Transverse colon (tissue), 4 donors: ENCODE measurements at regions not wholly inside any gene's neighbourhood (a gene's known extent, or its start where the extent isn't known, plus 50 kb on each side); places are given as distances from the start of the nearest gene placed in this dataset.

Experiments used
- DNase-seq: peaks from one replicate; pipeline ENCODE4 v3.0.0-alpha.2; 2019
- H3K27ac ChIP-seq, 4 donors: fragments of 200-600 bp; sonication (generic); 2 replicates each; pipeline ENCODE4 v1.5.1; 2016 to 2018; ENCODE audit warnings: inconsistent platforms in 4 of 4
- H3K27me3 ChIP-seq: fragments of 200-600 bp; sonication (generic); 2 replicates; pipeline ENCODE4 v1.5.1; 2017; ENCODE audit warnings: inconsistent platforms
- H3K36me3 ChIP-seq, 4 donors: fragments of 200-600 bp; sonication (generic); 2 replicates each; pipeline ENCODE4 v1.5.1; 2017 to 2019; ENCODE audit warnings: inconsistent platforms in 4 of 4
- H3K4me1 ChIP-seq, 4 donors: fragments of 200-600 bp; sonication (generic); 2 replicates each; pipeline ENCODE4 v1.5.1; 2017 to 2020; ENCODE audit warnings: inconsistent platforms in 4 of 4
- H3K4me3 ChIP-seq, 4 donors: fragments of 200-600 bp; sonication (generic); 1 replicate in 1 of 4; 2 replicates in 3 of 4; pipeline versions ENCODE4 v1.5.1 to v1.6.1; 2017 to 2019; ENCODE audit warnings: inconsistent platforms in 4 of 4
- H3K9me3 ChIP-seq, 2 donors: fragments of 200-600 bp; sonication (generic); 2 replicates each; pipeline ENCODE4 v1.5.1; 2017 to 2019; ENCODE audit warnings: inconsistent platforms in 2 of 2
- CTCF ChIP-seq, 5 experiments: fragments of 200-600 bp in 3 of 5; fragments of 450-650 bp in 2 of 5; sonication (generic) in 3 of 5; IDR thresholded peaks; 1 replicate in 2 of 5; 2 replicates in 3 of 5; pipeline ENCODE4 v1.5.1; 2016 to 2017; ENCODE audit warnings: antibody characterized with exemption in 5 of 5, inconsistent platforms in 3 of 5, mild to moderate bottlenecking in 2 of 5, moderate library complexity in 1 of 5
- EP300 ChIP-seq: sonication (generic); formaldehyde crosslinking; IDR thresholded peaks from one replicate; pipeline ENCODE4 v1.6.1; 2017; ENCODE audit warnings: antibody characterized with exemption, low read depth
- POLR2A ChIP-seq: fragments of 450-650 bp; IDR thresholded peaks from one replicate; pipeline ENCODE4 v1.6.1; 2016; ENCODE audit warnings: antibody characterized with exemption, mild to moderate bottlenecking, moderate library complexity
- POLR2AphosphoS5 ChIP-seq, 3 donors: sonication (generic); formaldehyde crosslinking; IDR thresholded peaks; one replicate each; pipeline ENCODE4 v1.6.1; 2016; ENCODE audit warnings: antibody characterized with exemption in 3 of 3
- whole genome bisulfite sequencing, 2 donors: methylation state at CpG; one replicate each; pipeline ENCODE4 v1.1.5; 2018; ENCODE audit warnings: low coverage in 1 of 2; 5-methylcytosine and 5-hydroxymethylcytosine counted together
- in situ Hi-C, 4 donors: fragments of 200-750 bp; cut with MboI; loops; one replicate each; pipeline versions ENCODE4 v1.15.0 to v1.15.1; 2017; ENCODE audit warnings: low sequenced_read_pairs in 3 of 4, low pct_ligation_motif_present in 1 of 4, low pct_unique_long_range_greater_than_20kb in 1 of 4
- intact Hi-C: fragments of 100-400 bp; cut with DNase I; formaldehyde crosslinking; loops from one replicate; pipeline ENCODE4 v1.15.1; 2023; ENCODE audit warnings: low total_unique reads

DNA sequence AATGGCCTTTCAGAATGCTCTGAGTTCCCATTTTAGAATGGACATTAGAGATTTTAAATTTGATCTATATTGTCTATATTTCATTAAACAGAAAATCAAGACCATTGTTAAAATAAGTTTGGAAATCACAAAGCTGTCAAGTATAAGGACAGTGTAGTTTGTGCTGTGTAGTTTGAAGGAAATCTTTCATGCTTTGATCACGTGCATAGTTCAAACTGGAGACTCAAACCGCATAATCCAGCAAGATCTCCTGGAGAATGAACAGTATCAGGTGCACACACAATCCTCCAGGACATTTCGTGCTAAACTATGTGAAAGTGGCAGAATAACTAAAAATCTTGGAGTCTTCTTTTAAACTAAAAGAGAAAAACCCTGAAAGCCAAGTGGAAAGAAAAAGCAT lies 60.8 kb upstream of the TBXT start:
- DNase-seq = no peak
- Histone ChIP-seq H3K9me3 (no peaks in the 10 kb centered on the region), H3K4me3 (no peak overlapping the region), H3K4me1 (no peaks in the 10 kb centered on the region), H3K27me3 (peaks cover 31% of the 10 kb centered on the region), H3K27ac (no peak overlapping the region), H3K36me3 (no peaks in the 10 kb centered on the region)
- intact Hi-C loops = no loop called here
- TF ChIP-seq POLR2A (no peak), POLR2AphosphoS5 (IDR thresholded peaks at IDR 0.05) (no peak), EP300 (no peak), CTCF (IDR thresholded peaks at IDR 0.05) (no peak)
- WGBS, 2 donors = 70 to 74% methylated on average over 3 of the region's 3 CpGs
- in situ Hi-C loops = no loop called here

GRCh38 chr6:166223079-166223478 lies 55.4 kb upstream of the TBXT start:
- intact Hi-C loops (no loop called here), in situ Hi-C loops (no loop called here)
- no peak for TF ChIP-seq EP300
- TF ChIP-seq CTCF (IDR thresholded peaks at IDR 0.05) = no peak
- no peak for TF ChIP-seq POLR2A
- TF ChIP-seq POLR2AphosphoS5 (IDR thresholded peaks at IDR 0.05) = no peak
- no peaks in the 10 kb centered on the region for H3K4me1 ChIP-seq
- DNase-seq = no peak
- peaks cover 11% of the 10 kb centered on the region for H3K27me3 ChIP-seq
- no peaks in the 10 kb centered on the region for H3K9me3 ChIP-seq
- no peak overlapping the region for H3K27ac ChIP-seq
- WGBS, 2 donors = 0 to 54% methylated on average over 1 to 3 of the region's 3 CpGs
- H3K36me3 ChIP-seq = no peaks in the 10 kb centered on the region
- no peak overlapping the region for H3K4me3 ChIP-seq

GRCh38 chr6:166222631-166223030 lies 55.0 kb upstream of the TBXT start:
- no peak overlapping the region for H3K4me3 ChIP-seq

GRCh38 chr6:166221636-166222035 lies 54.0 kb upstream of the TBXT start:
- no peaks in the 10 kb centered on the region for H3K9me3 ChIP-seq
- DNase-seq = no peak
- no peak overlapping the region for H3K4me3 ChIP-seq
- WGBS, 2 donors = 31 to 41% methylated on average over 6 to 9 of the region's 12 CpGs
- H3K36me3 ChIP-seq = no peaks in the 10 kb centered on the region
- H3K27me3 ChIP-seq = peaks cover 7% of the 10 kb centered on the region
- no peak overlapping the region for H3K27ac ChIP-seq
- H3K4me1 ChIP-seq = no peaks in the 10 kb centered on the region
- intact Hi-C loops (no loop called here), in situ Hi-C loops (no loop called here)
- TF ChIP-seq POLR2AphosphoS5 (IDR thresholded peaks at IDR 0.05) = no peak
- TF ChIP-seq POLR2A = no peak
- no peak for TF ChIP-seq CTCF (IDR thresholded peaks at IDR 0.05)
- TF ChIP-seq EP300 = no peak

More at GRCh38 chr6:166222631-166223030, 55.0 kb upstream of the TBXT start:
- 75 to 83% methylated on average over 3 to 9 of the region's 9 CpGs for WGBS, 2 donors
- Histone ChIP-seq H3K27me3 (peaks cover 7% of the 10 kb centered on the region), H3K9me3 (no peaks in the 10 kb centered on the region), H3K27ac (no peak overlapping the region), H3K4me1 (no peaks in the 10 kb centered on the region), H3K36me3 (no peaks in the 10 kb centered on the region)
- intact Hi-C loops = no loop called here
- in situ Hi-C loops = no loop called here
- no peak for DNase-seq
- TF ChIP-seq CTCF (IDR thresholded peaks at IDR 0.05) = no peak
